Posterior cingulate gyrus (tissue), 11 donors: ENCODE measurements at regions not wholly inside any gene's neighbourhood (a gene's known extent, or its start where the extent isn't known, plus 50 kb on each side); places are given as distances from the start of the nearest gene placed in this dataset.
A peak's percentile ranks its signal among the peaks of the same experiment; 100 is the strongest.
"Not testable (repeated sequence)": the region's sequence is repeated elsewhere in the genome, so short reads cannot be mapped to it uniquely, and the experiment has no call there.

Experiments used
- DNase-seq, 10 donors: peaks; one replicate each; pipeline versions ENCODE4 v3.0.0 to v3.0.0-alpha.2; 2020 to 2021; ENCODE audit warnings: mixed read lengths in 3 of 10
- intact Hi-C: fragments of 100-400 bp; cut with DNase I; formaldehyde crosslinking; loops from one replicate; pipeline ENCODE4 v1.15.1; 2023

DNA sequence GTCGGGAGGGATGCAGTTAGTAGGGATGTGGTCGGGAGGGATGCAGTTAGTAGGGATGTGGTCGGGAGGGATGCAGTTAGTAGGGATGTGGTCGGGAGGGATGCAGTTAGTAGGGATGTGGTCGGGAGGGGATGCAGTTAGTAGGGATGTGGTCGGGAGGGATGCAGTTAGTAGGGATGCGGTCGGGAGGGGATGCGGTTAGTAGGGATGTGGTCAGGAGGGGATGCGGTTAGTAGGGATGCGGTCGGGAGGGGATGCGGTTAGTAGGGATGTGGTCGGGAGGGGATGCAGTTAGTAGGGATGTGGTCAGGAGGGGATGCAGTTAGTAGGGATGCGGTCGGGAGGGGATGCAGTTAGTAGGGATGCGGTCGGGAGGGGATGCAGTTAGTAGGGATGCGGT is 96.2 kb downstream of the BDH1 start:
- peak in 1 of 10 donors; percentile 3 for DNase-seq
- intact Hi-C loops, result loop anchor here (10.0 kb wide), 1 partner anchor 205 kb away; no protein-coding TSS in a partner anchor

DNA sequence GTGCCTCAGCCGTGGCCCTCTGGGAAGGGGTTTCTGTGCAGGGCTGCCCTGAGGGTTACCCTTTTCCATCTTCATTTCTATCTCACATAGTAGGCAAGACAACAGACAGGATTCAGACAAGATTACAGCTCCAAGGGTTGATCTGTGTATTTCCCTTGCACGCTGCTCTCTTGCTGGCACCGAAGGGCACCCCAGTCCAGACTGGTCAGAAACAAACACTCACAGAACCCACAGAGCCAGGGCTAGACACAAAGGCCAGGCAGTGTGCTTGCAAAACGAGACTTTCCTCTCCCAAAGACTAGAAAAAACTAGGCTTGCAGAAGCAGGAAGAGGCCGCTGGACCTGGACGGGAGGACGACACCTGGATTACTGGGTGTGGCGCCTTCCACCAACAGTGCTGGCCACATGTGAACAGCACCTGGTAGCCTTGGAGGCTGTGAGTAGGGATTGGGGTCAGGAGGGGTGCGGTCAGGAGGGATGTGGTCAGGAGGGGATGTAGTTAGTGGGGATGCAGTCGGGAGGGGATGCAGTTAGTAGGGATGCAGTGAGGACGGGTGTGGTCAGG is 96.8 kb downstream of the BDH1 start:
- DNase-seq, result peak in 1 of 10 donors; percentile 54
- intact Hi-C loops, result loop anchor here (10.0 kb wide), 1 partner anchor 204 kb away; no protein-coding TSS in a partner anchor

DNA sequence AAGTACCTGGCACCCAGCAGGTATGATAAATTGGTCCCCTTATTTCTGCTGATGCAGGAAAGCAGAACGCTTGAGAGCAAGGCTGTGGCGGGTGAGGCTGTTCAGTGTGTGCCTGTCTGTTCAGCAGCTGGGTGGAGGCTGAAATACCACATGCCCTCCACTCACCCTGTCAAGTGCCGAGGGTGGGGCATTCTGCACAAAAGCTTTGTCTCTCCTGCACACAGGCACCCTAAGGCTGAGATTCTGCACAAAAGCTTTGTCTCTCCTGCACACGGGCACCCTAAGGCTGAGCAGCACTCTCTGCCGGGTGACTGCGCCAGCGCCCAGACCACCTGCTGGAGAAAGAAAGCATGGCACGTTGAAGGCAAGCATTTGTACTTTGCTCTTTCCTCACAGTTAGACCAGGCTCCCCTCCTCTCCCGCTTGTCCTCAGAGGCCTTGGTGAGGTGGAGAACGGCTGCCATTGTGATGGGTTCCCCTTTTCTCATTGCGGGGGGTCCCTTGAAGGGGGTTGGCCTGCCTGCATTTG is 97.5 kb downstream of the BDH1 start:
- peak in 1 of 10 donors; percentile 85 for DNase-seq
- intact Hi-C loops, result loop anchor here (10.0 kb wide), 1 partner anchor 203 kb away; no protein-coding TSS in a partner anchor

DNA sequence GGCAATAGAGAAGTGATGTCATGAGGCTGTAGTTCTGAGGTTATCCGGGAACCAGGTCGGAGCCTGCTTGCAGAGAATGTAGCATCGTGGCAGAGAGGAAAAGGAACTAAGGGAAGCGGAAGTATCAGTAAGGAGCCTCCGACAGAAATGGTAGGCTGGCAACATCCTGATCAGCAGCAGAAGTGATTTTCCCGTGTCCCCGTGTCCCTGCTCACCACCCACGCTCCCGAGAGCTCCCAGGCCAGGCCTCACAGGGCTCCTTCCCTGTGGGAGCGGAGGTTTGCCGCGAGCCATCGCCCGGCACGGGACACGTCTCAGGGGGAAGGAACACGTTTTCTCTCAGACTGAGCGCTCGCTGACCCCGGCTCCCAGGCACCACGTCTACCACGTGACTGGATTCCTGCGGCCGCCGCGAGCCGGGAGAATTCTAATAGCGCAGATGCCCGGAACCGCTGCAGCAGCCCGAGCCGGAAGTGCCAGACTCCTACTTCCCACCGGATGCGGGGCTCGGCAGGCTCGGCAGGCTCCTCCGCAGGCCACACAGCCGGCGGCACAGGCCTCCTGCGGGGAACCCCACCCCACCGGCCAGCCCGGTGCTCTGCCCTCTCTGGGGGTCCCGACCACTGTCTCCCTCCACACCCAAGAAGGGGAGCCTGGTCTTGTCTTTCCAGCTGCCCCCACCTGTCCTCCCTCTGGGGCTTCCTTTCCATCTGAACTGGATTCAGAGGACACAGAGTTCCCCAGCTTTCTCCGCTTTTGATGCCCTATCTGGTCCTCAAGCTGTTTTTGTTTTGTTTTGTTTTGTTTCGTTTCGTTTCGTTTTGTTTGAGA is 99.3 kb downstream of the BDH1 start:
- intact Hi-C loops, result loop anchor here (10.0 kb wide), 1 partner anchor 202 kb away; no protein-coding TSS in a partner anchor
- DNase-seq, result peak; percentile 74 to 98 (median 84)

GRCh38 chr3:197454841-197455240 is 100.9 kb downstream of the BDH1 start:
- not testable (repeated sequence) for DNase-seq
- intact Hi-C loops, result loop anchor here (10.0 kb wide), 1 partner anchor 200 kb away; no protein-coding TSS in a partner anchor

DNA sequence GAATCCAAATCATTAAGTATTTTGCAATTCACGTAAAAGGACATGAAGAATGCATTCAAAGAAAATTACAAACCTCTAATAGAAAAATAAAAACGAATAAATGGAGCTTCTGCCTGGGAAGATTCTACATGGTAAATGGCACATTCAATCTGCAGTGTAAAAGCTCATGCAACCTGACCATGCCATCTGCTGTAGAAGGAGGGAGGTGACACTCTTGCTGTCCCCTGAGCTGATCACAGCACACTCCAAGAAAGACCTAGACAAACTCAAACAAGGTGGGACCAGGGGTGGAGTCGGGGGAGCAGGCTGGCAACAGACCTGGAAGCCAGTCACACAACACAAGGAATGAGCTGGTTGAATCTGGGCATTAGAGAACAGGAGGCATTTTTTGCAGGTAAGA is 101.8 kb downstream of the BDH1 start:
- intact Hi-C loops, result loop anchor here (10.0 kb wide), 1 partner anchor 199 kb away; no protein-coding TSS in a partner anchor
- DNase-seq, result peak in 1 of 10 donors; percentile 24

GRCh38 chr3:197450810-197451209 is 105.0 kb downstream of the BDH1 start:
- no peak for DNase-seq
- intact Hi-C loops, result loop anchor here (10.0 kb wide), 1 partner anchor 196 kb away; no protein-coding TSS in a partner anchor

DNA sequence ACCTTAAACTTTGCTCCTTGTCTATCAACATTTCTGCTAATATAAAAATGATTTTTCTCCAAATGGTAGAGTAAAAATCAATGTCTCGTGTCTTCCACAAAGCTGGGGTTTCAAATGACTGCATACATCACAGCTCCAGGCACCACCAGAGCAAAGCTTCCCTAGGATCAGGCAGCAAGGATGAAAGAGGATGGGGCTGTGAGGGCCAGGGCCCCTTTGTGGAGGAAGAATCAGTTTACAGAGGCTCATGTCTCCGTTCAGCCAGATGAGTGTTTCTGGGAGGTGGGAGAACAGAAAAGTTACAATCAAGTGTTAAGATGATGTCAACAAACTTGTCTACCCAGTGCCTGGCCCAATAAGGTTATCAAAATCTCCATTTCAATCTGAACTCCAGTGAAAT is 105.5 kb downstream of the BDH1 start:
- intact Hi-C loops, result loop anchor here (10.0 kb wide), 1 partner anchor 196 kb away; no protein-coding TSS in a partner anchor
- no peak for DNase-seq

- intact Hi-C loops, result not testable (repeated sequence)
Measured at GRCh38 chr3:197449181-197449580, 106.6 kb downstream of the BDH1 start.

GRCh38 chr3:197447781-197448180 is 108.0 kb downstream of the BDH1 start:
- intact Hi-C loops, DNase-seq: not testable (repeated sequence)

More at GRCh38 chr3:197449181-197449580, 106.6 kb downstream of the BDH1 start:
- not testable (repeated sequence) for DNase-seq

DNA sequence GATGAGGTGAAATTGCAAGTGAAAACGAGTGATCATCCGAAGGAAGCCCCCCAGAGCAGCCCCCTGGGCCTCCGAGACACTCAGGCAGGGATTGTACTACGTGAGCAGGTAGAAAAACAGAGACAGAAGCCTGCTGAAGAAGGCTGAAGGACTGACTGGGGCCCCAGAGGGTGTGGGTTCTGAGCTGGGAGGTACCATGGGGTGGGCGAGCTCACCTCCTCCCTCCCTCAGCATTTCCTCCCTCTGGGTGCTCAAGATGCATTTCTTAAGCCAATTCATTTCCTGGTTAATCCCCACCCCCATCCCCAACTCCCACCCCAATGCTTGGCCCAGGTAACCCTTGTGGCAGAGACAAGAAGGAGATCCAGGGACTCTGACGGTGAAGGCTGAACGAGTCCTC is 108.7 kb downstream of the BDH1 start:
- intact Hi-C loops, result no loop called here
- DNase-seq, result no peak

GRCh38 chr3:197446700-197447056 is 109.1 kb downstream of the BDH1 start:
- no peak for DNase-seq
- intact Hi-C loops, result no loop called here

DNA sequence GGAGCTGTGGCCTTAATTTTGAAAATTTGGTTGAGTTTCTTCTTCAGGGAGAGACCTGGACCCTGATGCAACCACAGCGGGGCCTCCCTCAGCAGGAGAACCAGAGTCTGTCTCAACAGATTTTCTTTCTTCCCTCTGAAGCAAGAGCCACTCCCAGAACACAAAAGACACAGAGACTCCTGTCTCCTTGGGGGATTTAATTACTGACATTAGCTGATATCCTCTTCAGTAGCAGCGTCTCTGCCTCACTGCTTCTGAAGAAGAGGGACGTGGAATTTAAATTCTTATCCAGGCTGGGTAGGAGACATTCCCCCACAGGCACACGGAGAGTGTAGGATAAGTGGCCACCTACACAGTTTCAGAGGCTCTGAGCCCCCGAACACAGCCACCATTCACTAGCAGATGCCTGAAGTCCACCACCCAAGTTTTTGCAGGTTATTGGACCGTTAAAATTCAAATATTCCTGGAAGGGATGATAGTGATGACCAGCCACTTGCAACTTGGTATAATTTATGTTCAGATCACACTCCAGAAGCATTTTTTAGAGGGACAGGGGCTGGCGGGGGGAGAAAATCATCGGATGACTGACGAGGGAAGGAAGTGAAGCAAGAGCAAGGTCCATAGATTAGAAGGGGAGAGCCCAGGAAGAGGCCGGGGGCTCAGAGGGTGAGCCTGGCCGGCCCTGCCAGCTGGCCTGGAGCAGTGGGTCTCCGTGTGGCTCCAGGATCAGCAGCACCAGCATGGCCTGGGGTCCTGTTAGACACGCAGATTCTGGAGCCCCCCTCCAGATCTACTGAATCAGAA is 109.7 kb downstream of the BDH1 start:
- no peak for DNase-seq
- intact Hi-C loops, result no loop called here

DNA sequence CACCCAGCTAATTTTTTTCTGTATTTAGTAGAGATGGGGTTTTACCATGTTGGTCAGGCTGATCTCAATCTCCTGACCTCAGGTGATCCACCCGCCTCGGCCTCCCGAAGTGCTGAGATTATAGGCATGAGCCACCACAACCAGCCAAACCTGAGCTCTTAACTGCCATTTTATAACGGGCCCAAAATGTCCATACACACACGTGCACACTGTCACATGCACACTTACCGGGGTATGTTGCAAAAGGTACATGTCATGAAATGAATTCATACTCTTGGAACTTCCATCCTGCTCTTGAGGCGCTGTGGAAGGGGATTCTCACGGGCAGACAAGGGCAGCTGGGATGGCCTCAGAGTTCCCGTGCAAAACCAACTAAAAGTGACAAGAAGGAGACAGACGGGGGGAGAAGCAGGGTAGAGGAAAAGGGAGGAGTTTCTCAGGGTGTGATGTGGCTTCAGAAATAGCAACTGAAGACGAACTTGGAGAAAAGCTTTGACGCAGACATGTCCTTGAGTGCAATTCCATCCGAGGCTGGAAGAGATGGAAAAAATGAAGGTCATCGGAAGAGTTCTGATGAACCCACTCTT is 110.9 kb downstream of the BDH1 start:
- intact Hi-C loops, result no loop called here
- no peak for DNase-seq

GRCh38 chr3:197443506-197443905 is 112.3 kb downstream of the BDH1 start:
- no peak for DNase-seq
- intact Hi-C loops, result no loop called here

GRCh38 chr3:197440717-197441303 is 115.0 kb downstream of the BDH1 start:
- peak in 1 of 10 donors; percentile 28 for DNase-seq
- intact Hi-C loops, result no loop called here

- DNase-seq, result no peak
Measured at GRCh38 chr3:197438906-197439305, 116.9 kb downstream of the BDH1 start.

GRCh38 chr3:197435426-197435825 is 120.3 kb downstream of the BDH1 start:
- no peak for DNase-seq
- intact Hi-C loops, result no loop called here

More at GRCh38 chr3:197438906-197439305, 116.9 kb downstream of the BDH1 start:
- intact Hi-C loops, result no loop called here

DNA sequence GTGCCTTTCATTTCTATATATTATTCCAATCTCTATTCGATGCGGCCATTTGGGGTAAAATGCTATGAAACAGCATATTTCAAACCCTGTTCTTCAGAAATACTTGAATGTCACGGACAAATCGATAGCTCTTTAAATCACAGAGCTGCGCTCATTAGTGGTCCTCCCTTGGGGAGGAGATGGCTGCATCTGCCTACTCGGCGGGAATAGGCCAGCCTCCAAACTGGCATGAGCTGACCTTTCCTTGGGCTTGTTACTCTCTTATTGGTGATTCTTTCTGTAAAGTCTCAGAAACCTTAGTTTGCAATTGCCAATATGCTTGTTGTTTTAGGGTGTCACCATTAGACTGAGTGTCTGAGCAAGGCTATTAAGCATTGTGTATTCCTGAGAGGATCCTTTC is 120.9 kb downstream of the BDH1 start:
- no peak for DNase-seq
- intact Hi-C loops, result no loop called here
